ENCODE measurements at regions not wholly inside any gene's neighbourhood (a gene's known extent, or its start where the extent isn't known, plus 50 kb on each side); places are given as distances from the start of the nearest gene placed in this dataset.

- TF ChIP-seq CEBPB (IDR thresholded peaks at IDR 0.05) (no peak), MAX (IDR thresholded peaks at IDR 0.05) (no peak), TEAD4 (IDR thresholded peaks at IDR 0.05) (no peak), TCF12 (IDR thresholded peaks at IDR 0.05; ENCODE audit: low read depth) (no peak), EP300 (IDR thresholded peaks at IDR 0.05; ENCODE audit: borderline replicate concordance) (no peak), TAF1 (IDR thresholded peaks at IDR 0.05; ENCODE audit: low read depth) (no peak), YY1 (IDR thresholded peaks at IDR 0.05; ENCODE audit: low read depth) (no peak), NFIC (IDR thresholded peaks at IDR 0.05) (no peak)
- TF ChIP-seq, protein P1, sequence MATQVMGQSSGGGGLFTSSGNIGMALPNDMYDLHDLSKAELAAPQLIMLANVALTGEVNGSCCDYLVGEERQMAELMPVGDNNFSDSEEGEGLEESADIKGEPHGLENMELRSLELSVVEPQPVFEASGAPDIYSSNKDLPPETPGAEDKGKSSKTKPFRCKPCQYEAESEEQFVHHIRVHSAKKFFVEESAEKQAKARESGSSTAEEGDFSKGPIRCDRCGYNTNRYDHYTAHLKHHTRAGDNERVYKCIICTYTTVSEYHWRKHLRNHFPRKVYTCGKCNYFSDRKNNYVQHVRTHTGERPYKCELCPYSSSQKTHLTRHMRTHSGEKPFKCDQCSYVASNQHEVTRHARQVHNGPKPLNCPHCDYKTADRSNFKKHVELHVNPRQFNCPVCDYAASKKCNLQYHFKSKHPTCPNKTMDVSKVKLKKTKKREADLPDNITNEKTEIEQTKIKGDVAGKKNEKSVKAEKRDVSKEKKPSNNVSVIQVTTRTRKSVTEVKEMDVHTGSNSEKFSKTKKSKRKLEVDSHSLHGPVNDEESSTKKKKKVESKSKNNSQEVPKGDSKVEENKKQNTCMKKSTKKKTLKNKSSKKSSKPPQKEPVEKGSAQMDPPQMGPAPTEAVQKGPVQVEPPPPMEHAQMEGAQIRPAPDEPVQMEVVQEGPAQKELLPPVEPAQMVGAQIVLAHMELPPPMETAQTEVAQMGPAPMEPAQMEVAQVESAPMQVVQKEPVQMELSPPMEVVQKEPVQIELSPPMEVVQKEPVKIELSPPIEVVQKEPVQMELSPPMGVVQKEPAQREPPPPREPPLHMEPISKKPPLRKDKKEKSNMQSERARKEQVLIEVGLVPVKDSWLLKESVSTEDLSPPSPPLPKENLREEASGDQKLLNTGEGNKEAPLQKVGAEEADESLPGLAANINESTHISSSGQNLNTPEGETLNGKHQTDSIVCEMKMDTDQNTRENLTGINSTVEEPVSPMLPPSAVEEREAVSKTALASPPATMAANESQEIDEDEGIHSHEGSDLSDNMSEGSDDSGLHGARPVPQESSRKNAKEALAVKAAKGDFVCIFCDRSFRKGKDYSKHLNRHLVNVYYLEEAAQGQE (IDR thresholded peaks at IDR 0.05; ENCODE audit: low read depth) = no peak
- TF ChIP-seq, protein P2, sequence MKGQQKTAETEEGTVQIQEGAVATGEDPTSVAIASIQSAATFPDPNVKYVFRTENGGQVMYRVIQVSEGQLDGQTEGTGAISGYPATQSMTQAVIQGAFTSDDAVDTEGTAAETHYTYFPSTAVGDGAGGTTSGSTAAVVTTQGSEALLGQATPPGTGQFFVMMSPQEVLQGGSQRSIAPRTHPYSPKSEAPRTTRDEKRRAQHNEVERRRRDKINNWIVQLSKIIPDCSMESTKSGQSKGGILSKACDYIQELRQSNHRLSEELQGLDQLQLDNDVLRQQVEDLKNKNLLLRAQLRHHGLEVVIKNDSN (IDR thresholded peaks at IDR 0.05) = no peak
These were observed 493.5 kb downstream of the IRX1 start for GRCh38 chr5:4089087-4089486.

All from Ishikawa (cell line).